CD4-positive, alpha-beta T cell treated with Interferon alpha-2 for 1 hour (primary cell): ENCODE measurements at regions not wholly inside any gene's neighbourhood (a gene's known extent, or its start where the extent isn't known, plus 50 kb on each side); places are given as distances from the start of the nearest gene placed in this dataset.

Experiments
- DNase-seq, 2 donors: peaks; one replicate each; pipeline ENCODE4 v3.0.0-alpha.2; 2020 to 2022

- no peak for DNase-seq
These were observed 179.9 kb upstream of the SERP2 start for GRCh38 chr13:44193731-44194130.

DNA sequence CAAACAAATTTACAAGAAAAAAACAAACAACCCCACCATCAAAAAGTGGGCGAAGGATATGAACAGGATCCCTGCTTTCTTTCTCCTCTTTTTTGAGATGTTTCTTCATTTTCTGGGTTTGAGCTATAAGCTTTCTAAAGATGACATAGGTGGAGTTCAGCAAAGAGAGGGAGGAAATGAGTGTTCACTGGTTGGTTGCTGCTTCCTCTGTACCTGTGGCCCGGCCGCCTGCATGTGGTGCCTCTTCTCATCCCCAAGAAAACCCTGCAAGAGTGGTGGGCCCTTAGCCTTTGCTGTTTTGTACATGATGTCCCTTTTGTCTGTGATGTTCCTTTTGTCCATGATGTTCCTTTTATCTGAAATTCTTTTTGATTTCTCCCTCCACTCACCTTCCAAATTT is 178.4 kb upstream of the SERP2 start:
- DNase-seq = no peak

GRCh38 chr13:44196196-44196751 is 177.3 kb upstream of the SERP2 start:
- DNase-seq = no peak

GRCh38 chr13:44197791-44198770 is 175.5 kb upstream of the SERP2 start:
- no peak for DNase-seq

DNA sequence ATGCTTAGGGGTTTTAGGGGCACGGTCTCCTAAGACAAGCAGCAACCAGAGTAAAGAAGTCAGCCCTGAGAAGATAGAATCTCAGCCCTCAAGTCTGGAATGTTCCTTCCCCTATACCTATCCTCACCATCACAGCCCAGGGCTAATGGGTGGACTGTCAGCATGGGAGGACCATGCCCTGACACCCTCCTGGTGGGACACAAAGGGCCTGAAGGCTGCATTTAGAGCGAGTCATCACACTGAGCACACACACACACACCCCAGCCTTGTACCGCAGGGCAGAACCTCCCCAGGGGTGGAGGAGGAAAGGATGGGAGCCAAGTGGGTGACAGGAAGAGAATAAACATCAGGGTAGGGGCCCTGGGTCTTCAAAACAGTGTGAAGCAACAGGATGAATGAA is 174.8 kb upstream of the SERP2 start:
- DNase-seq = no peak

DNA sequence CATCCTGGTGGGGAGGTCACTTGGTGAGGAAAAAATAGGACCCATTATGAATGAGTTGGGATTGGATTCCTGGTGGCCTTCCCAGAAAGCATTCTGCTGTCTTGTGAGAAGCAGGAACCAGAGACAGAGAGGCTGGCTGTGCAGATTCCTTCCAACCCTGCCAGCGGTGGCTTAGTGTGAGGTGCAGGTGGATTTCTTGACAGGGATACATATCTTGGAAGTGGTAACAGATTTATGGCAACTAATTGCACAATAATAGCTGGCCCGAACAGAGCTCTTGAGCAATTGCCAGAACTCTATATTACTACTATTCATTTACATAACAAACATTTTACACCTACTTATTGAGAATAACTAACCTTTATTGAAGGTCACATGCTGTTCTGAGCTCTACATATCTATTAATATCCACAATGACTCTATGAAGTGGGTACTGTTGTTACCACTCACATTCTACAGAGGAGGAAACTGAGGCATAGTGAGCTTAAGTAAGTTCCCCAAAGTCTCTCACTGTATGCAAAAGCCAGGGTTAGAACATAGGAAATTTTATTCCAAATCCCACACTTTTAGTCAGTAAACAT is 173.9 kb upstream of the SERP2 start:
- no peak for DNase-seq

DNA sequence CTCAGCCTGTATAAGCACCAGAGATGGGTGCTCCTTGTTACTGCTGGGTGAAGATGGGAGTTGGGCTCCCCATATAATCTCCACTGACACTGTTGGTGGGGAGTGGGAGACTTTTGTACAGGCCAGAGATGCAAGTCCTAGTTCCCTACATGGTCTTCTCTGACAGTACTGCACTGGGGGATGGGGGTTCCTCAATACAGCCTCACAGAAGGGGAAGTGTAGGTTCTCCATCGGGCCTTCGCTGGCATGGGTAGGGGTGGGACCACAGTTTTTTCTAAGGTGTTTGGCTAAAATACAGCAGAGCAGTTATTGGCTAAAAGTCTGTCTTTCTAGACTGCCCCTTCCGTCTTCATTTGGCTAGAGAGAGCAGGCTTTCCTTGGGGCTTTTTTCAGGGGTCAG is 167.2 kb upstream of the SERP2 start:
- no peak for DNase-seq

DNA sequence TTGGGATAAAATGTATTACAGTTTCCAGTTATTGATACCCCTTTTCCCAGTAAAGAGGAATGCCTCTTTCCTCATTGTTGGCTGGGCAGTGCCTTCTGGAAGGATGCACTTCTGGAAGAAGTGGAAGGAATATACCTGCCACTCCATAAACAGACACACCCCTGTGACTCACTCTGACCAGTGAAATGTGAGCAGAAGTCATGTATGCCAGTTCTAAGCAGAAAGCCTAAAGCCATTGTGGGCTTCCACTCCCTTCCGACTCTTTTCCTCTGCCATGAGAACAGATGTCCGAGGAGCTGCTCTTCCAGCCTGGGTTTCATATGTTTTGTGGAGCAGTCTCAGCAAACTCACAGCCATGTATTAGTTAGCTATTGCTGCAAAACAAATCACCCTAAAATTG is 166.1 kb upstream of the SERP2 start:
- DNase-seq = no peak

- no peak for DNase-seq
These were observed 163.1 kb upstream of the SERP2 start for GRCh38 chr13:44210525-44210924.

- no peak for DNase-seq
These were observed 162.3 kb upstream of the SERP2 start for GRCh38 chr13:44211286-44211685.

DNA sequence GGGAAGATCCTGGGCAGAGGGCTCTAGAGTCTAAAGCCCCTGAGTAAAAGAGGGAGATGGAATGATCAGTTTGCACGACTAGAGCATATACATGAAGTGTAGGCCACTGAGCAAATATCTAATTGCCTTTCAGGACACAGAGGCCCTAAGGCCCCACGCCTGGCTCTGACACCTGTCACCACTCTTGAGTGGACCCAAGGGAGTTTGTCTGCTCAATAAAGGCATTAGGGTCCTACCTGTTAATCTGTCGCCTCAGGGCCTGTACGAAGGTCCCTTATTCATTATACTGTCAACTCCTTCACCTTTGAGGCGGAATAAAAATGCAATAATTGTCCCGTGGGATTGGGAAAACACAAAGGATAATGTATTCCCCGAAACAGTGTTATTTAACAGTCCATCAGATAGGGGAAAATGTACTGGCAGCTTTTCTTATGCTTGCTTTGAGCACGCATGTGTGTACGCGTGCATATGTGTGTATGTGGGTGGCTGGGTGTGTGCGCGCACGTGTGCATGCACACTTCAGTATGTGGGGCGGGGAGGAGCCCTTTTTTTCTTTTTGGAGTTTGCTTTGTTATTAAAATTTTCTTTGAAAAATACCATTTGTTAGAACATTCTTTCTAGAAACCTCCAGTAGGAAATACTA is 161.8 kb upstream of the SERP2 start:
- no peak for DNase-seq

DNA sequence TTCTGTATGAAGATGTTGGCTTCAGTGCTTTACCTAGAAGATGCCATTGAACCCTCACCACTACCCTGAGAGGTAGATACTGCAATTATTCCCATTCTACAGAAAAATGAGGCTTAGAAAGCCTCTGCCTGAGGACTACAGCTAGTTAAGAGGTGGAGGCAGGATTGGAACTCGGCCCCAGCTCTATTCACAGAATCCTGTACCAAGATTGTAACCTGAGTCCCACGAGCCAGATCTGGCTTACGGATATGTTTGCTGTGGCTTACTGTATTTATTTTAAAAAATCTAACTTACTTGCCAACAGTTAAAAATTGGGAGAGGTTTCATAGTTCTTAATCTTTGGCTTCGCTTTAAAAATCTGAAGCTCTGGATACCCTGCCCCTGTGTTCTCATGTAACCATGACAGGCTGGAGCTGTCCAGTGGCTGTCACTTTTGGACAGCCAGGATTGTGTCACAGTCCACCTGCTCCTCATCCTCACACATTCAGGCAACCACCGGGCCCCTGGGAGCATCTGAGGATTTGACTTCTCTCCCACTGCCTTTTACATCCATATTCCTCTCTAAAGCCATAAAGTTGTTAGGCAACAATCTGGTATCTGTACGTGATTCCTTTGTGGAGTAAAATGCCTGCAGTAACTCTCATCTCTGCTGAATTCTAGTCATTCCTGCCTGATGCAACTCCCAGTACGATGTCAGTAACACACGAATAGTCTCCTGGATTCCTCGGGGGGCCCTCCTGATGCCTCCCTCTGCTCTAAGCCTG is 160.8 kb upstream of the SERP2 start:
- DNase-seq = no peak

- no peak for DNase-seq
These were observed 155.0 kb upstream of the SERP2 start for GRCh38 chr13:44218501-44219240.

DNA sequence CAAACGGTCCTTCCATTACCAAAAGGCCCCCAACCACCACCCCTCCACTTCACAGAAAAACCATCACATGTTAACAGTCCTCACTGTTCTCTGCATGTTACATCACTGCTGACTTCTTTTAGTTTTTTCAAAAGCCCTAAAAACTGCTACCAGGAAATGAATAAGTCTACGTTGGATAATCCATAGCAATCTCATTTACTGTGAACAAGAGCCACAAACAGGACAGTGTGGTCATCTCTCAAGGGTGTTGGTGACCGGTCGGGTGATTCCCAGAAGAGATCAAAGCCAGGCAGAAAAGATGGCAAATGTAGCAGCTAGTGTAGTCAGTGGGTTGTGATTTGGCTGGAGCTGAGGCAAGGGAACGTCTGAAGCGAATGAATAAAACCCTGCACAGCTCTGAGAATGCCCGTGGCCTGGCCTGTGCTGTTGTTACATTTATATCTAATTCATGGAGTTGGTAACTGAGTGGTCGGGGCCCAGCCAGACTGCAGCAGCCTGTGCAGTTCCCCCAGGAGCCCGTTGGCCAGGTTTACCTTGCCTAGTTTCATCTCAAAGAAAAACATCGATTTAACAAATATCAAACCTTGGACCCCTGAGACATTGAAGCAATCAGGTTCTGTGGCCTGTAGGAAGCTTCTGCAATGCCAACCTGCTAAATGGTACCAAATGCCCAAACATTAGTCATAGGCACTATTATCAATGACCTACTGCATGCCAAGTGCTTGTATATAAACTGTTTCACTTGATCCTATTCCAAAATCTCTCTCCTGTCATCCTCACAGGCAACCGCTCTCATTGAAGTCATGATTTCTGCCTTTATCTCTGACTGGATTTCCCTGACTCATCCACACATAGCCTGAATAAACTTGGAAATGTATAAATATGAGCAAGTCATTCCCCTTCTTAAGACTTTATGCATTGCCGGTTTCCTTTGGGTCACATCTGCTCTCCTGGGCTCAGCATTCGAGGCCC is 153.8 kb upstream of the SERP2 start:
- no peak for DNase-seq

DNA sequence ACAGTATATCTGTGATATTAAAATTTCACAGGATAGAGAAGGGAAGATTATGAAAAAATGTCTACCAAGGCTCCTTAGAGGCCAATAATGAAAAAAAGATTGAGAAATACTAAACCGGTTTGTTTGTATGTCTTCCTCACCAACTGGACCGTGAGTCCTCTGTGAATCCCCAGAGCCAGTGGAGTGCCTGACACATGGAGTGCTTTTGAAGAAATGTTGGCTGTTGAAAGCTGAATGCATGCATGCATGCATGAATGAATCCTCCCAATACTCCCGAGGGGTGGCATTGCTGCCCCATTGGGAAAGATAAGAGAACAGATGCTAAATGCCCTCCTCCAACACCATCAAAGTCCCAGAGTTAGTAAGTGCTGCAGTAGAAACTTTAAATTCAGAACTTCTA is 152.7 kb upstream of the SERP2 start:
- no peak for DNase-seq

DNA sequence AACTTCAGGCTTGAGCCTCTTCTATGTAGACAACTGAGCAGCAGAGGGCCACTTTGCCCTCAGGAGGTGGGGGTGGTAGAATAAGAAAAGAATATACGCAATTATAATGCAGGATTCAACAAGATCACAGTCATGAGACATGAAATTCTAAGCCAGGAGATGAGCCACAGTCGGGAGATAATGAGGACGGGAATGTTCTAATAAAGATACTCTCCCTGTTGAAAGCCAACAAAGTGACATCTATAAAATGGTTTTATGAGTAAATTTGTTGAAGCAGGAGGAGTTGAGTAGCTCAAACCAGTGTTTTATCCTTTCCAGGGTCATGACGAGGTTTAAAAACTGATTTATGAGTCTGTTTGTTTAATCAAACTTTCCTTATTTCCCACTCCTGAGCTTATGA is 152.0 kb upstream of the SERP2 start:
- no peak for DNase-seq

- no peak for DNase-seq
These were observed 149.7 kb upstream of the SERP2 start for GRCh38 chr13:44223770-44224444.

DNA sequence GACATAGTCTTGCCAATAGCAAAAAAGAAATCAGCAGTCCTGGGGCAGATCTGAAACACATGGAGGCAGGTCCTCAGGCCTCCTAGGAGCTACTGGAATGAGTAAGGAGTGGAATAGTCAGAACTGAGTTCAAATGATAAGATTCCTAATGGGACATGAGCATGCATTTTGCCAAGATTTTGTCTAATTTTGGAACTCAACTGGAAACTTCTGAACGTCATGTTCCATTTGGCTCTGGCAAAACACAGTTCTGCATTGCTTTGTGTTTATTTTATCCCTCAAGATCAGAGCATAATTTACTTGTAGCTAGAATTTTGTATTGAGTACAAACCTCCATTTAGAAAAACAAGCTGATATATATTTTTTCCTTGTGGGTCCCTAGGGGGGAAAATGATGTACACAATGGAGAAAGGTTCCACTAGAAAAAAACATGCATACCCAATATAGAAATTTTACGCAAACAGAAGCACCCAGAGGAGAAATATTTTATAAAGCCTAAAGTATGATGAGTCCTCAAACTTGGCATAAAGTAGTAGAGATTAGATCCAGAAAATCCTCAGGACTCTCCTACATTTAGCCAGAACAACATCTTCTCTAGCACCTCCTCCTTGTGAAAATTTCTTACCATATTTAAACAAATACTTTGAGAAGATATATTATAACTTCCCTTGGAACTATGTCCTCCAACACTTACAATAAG is 149.0 kb upstream of the SERP2 start:
- DNase-seq = no peak

DNA sequence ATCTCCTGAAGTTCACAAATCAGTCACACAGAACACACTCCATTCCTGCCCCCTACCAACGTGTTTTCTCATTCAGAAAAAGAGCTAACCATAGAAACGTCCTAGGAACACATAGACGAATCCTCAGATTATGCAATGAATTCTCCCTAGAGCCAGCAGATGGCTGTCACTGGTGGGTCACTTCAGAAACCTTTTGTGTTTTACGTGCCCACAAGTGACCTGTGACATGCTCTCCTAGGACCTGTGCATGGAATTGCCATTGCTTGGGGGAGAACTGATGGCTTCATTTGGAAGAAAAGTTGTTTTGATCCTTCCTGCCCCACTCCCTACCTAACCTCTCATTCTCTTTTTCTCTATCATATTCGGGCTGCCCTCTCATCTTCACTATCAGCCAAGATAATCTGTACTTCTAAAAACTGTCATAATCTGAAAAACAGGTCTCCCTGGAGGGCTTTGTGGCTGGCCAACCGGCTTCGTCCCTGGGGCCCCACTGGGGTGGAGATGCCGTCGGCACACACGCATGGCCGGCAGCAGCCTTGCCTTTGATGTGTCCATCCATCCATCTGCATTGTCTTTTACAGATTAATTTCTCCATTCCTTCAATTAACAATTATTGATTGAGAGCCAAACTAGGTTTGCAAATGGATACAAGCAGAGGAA is 144.1 kb upstream of the SERP2 start:
- DNase-seq = no peak
